Fibroblast of the conjunctiva (primary cell): ENCODE measurements at regions not wholly inside any gene's neighbourhood (a gene's known extent, or its start where the extent isn't known, plus 50 kb on each side); places are given as distances from the start of the nearest gene placed in this dataset.
"Not testable (repeated sequence)": the region's sequence is repeated elsewhere in the genome, so short reads cannot be mapped to it uniquely, and the experiment has no call there.

ENCODE experiments used
- DNase-seq: peaks from one replicate; pipeline ENCODE4 v3.0.0-alpha.2; 2010; ENCODE audit warnings: low read depth

DNA sequence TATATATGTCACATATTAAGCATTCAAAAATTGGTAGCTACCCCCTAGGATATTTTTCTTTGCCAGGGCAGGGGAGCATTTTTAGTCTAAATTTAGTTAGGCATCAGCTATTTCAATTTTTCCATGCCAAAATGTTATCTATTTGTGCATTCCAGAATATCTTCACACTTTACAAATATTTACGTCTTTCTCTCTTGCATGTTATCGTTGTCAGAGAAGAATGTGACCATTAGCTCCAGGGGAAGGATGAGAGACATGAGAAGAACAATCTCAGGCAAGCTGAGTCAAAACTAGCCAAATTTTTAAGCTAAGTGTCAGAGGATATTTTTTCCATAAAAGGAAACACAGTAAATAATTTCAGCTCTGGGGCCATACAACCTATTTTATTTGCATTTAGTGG, 885.0 kb upstream of the EPHA5 start:
- DNase-seq = no peak

DNA sequence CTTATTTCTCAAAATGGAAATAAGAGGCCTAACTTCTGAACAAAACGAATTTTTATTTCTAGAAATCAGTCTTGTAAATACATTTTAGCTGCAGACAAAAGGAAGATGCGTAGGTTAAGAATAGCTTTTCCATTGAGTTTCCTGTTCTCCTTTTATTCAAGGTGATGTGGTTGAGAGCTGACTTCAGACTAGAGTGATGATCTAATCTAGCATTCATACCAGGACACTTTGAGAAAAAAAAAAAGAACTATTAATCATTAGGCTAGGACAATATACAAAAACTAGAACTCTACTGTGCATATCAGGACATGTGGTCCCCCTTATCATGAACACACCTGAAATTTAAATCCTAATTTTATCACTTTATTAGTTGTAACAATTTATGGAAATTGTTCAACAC, 884.5 kb upstream of the EPHA5 start:
- DNase-seq = no peak

DNA sequence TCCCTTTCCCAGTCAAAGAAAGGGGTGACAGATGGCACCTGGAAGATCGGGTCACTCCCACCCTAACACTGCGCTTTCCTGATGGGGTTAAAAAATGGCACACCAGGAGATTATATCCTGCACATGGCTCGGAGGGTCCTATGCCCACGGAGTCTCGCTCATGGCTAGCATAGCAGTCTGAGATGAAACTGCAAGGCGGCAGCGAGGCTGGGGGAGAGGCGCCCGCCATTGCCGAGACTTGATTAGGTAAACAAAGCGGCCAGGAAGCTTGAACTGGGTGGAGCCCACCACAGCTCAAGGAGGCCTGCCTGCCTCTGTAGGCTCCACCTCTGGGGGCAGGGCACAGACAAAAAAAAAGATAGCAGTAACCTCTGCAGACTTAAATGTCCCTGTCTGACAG, 875.0 kb upstream of the EPHA5 start:
- DNase-seq = not testable (repeated sequence)

DNA sequence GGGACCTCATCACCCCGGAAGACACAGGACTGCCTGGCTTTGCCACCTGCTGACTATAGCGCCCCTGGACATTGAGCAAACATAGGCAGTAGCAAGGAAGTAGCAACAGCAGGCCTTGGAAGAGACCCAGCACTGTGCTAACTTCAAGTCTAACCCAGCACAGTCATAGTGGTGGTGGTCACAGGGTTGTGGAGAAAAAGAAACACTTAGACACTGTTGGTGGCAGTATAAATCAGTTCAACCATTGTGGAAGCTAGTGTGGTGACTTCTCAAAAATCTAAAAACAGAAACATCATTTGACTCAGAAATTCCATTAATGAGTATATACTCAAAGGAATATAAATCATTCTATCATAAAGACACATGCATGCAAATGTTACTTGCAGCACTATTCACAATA, 874.0 kb upstream of the EPHA5 start:
- no peak for DNase-seq

DNA sequence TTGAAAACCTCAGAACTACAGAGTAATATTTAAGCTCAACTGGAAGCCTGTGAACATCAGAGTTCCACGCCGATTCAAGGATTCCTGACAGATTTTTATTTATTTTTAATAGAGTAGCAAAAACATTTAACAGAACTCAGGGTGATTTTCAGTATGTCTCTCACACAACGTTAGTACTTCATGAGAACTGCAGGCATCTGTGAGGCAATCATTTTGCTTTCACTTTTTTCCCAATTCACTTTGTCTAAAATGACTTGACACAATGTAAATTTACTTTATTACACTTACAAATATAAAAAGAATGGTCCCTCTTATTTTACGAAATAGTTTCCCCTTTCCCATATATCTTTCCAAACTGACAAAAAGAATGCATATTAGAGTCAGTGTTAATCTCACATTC, 869.5 kb upstream of the EPHA5 start:
- no peak for DNase-seq

GRCh38 chr4:66524781-66525180, 854.5 kb upstream of the EPHA5 start:
- no peak for DNase-seq

DNA sequence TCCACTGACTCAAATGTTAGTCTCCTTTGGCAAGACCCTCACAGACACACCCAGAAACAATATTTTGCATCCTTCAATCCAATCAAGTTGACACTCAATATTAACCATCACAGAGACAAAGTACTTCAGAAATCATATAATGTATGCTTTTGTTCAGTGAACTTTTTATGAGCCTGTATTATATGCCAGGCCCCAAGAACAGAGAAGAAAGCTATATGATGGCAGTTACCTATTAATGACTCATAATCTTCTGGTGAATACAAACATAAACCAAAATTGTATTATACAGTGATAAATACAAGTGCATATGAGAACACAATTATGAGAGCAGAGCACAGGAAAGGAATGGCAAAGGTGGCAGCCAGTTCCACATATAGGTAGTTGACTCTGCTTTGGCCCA, 852.0 kb upstream of the EPHA5 start:
- no peak for DNase-seq

DNA sequence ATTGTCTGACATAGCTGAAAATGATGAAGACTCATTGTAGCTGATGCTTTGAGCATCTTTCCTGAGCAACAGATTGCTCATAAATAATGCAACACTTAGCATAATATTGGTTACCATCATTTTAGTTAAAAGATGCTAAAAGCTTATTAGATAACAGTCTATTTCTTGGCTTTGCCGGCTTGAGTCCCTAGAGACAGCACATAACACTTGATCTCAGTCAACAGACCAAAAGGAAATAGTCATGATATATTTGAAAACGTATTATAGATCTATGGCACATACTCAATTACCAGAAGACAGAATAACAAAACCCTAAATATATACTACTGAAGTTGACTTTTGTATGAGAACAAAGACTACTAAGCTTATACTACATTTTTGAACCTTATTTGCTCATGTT, 846.7 kb upstream of the EPHA5 start:
- DNase-seq = no peak

DNA sequence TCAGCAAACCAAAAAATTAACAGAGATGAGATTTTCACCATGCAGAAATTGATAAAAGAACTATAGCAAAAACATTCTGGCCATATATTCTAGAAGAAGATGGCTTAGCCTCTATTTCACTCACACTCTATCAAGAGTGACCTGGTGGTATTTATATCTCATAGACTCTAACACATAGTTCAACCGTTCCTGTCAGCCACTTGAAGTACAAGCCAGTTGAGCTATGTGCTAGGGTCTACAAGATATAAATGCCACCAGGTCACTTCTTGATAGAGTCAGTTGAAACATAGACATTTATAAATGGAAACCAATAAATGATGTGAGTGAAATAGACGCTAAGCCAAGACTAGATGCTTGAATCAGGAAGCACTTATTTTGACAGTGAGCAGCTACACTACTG, 836.7 kb upstream of the EPHA5 start:
- no peak for DNase-seq

GRCh38 chr4:66501997-66502396, 831.7 kb upstream of the EPHA5 start:
- no peak for DNase-seq

DNA sequence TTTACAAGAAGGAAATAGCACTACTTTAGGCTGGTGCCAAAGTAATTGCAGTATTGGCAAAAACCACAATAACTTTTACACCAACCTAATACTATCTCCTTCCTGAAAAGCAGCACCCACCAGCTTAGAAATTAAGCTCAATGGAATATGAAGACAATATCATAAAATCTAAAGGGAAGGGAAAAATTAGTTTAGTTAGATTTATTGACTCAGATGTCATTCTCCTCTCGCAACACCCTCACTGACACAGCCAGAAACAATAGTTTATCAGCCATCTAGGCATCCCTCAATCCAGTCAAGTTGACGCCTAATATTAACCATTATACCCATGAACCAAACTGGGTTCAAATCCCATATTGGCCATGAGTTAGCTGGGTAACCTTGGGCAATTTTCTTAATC, 820.4 kb upstream of the EPHA5 start:
- DNase-seq = no peak

GRCh38 chr4:66489783-66490452, 819.6 kb upstream of the EPHA5 start:
- DNase-seq = no peak

DNA sequence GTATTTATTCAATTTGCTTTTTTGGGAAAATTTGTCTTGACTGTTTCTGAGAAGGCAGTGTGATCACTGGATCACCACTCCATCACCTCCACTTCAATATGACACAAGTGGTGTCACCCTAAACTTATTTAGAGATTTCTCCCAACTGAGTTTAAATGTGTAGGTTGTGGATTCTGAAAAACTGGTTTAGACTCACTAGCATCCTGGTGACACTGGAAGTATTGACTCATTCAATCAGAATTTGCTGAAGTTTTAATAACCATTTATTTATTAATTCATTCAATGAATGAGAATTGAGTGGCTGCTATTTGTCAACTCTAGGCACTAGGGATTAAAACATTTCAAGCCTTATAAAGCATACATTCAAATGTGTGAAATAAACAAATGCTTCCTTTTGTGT, 819.1 kb upstream of the EPHA5 start:
- no peak for DNase-seq

DNA sequence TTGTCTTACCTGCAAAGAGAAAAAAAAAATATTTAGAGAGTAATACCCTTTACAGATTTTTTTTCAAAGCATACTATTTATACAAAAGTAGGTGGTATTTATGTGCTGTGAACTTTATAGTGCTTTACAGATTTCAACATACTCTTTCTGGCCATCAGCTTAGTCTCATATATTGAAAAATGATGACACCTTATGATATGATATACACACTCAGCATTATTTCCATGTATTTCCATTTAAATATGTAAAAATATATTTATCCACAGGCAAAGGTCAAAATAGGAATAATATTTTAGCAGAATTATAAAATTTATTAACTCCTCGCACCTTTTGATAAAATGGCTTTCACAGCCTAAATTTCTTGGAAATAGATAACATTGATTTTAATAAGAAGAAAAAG, 815.8 kb upstream of the EPHA5 start:
- no peak for DNase-seq

GRCh38 chr4:66482186-66482585, 811.9 kb upstream of the EPHA5 start:
- no peak for DNase-seq

DNA sequence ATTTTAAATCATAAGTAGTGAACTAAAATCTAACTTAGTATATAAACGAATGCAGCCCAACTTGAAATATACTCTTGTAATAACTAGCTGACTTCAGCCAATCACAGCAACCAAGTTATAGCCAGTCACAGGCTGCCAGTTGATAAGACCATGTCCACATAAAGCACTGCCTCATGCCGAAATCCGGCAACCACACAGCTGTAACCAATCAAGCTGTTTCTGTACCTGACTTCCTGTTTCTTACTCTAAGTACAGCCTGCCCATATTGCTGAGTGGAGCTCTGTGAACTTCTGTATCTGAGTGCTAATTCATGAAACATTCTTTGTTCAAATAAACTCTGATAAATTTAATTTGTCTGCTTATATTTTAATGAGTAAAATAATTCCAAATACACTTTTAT, 805.3 kb upstream of the EPHA5 start:
- DNase-seq = no peak

GRCh38 chr4:66465111-66465510, 794.8 kb upstream of the EPHA5 start:
- DNase-seq = no peak

DNA sequence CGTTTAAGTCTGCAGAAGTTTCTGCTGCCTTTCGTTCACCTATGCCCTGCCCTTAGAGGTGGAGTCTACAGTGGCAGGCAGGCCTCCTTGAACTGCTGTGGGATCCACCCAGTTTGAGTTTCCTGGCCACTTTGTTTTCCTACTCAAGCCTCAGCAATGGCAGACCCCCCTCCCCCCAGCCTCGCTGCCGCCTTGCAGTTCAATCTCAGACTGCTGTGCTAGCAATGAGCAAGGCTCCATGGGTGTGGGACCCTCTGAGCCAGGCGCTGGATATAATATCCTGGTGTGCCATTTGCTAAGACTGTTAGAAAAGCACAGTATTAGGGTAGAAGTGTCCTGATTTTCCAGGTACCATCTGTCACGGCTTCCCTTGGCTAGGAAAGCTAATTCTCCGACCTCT, 792.6 kb upstream of the EPHA5 start:
- DNase-seq = not testable (repeated sequence)

DNA sequence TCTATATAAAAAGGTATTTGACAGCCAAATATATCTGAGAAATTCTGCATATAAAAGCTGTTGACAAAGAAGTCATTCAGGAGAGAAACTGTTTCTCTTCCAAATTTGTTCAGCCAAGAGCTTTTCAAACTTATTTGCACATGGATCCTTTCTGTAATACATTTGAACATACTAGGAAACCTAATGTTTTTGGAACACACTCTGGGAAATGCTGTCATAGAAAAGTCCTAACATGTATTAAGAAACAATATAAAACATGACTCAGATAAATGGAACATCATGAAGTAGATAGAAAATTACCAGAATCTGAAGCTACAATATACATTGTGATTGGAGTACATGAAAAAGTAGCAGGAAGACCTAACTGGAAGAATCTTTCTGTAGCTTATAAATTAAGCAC, 781.5 kb upstream of the EPHA5 start:
- DNase-seq = no peak

GRCh38 chr4:66443008-66443407, 772.7 kb upstream of the EPHA5 start:
- no peak for DNase-seq

- no peak for DNase-seq
These were observed 769.2 kb upstream of the EPHA5 start for GRCh38 chr4:66439508-66439907.

DNA sequence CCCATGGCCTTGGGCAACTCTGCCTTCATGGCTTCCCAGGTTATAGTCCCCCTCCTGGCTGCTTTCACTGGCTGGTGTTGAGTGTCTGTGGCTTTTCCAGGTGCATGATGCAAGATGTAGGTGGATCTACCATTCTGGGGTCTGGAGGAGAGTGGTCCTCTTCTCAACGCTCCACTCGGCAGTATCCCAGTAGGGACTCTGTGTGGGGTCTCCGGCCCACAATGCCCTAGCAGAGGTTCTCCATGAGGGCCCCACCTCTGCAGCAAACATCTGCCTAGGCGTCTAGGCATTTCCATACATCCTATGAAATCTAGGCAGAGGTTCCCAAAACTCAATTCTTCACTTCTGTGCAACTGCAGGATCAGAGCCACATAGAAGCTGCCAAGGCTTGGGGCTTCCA, 763.4 kb upstream of the EPHA5 start:
- DNase-seq = no peak

- DNase-seq = no peak
These were observed 760.6 kb upstream of the EPHA5 start for GRCh38 chr4:66430856-66431255.

DNA sequence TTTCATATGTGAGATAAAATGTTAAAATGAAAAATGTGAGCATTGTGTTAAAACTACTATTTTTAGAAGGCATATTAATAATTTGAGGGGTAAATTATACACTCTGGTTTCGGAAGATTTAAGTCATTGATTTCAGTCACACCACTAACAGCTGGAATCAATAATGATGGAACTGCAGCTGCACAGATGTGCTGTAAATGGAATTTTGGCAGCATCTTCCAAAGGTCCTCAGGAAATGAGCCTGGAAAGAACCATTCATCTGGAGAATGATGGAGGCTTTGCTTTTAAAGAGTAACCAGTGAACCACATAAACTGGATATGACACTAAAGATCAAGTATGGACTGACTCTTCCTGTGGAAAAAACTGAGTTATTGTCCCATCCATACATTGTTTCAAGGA, 759.0 kb upstream of the EPHA5 start:
- no peak for DNase-seq

DNA sequence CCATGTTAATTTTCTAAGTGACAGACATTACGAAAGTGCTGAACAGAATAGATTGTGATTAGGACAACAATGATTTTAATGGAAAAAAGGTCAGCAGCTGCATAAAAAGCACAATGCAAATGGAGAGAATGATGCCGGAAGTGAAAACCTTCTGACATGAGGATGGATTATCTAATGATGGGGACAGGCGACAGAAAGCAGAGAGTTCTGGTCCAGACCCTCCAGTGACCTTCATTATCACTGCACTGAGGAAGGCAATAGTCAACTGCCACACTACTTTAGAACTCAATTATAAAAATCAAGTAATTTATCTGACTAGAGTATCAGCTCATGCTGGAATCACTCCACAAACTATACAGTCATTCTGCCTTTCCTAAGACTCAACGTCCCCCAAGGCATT, 746.1 kb upstream of the EPHA5 start:
- no peak for DNase-seq
